ENCODE measurements at regions not wholly inside any gene's neighbourhood (a gene's known extent, or its start where the extent isn't known, plus 50 kb on each side); places are given as distances from the start of the nearest gene placed in this dataset.
"Not testable (repeated sequence)": the region's sequence is repeated elsewhere in the genome, so short reads cannot be mapped to it uniquely, and the experiment has no call there.

GRCh38 chr18:63050667-63051395 is 268.7 kb downstream of the BCL2 start:
- TF ChIP-seq CTCF (conservative IDR thresholded peaks at IDR 0.05; ENCODE audit: low read length); EZH2phosphoT487 (IDR thresholded peaks at IDR 0.05; ENCODE audit: borderline replicate concordance): not testable (repeated sequence)
